ENCODE measurements at regions not wholly inside any gene's neighbourhood (a gene's known extent, or its start where the extent isn't known, plus 50 kb on each side); places are given as distances from the start of the nearest gene placed in this dataset.

DNA sequence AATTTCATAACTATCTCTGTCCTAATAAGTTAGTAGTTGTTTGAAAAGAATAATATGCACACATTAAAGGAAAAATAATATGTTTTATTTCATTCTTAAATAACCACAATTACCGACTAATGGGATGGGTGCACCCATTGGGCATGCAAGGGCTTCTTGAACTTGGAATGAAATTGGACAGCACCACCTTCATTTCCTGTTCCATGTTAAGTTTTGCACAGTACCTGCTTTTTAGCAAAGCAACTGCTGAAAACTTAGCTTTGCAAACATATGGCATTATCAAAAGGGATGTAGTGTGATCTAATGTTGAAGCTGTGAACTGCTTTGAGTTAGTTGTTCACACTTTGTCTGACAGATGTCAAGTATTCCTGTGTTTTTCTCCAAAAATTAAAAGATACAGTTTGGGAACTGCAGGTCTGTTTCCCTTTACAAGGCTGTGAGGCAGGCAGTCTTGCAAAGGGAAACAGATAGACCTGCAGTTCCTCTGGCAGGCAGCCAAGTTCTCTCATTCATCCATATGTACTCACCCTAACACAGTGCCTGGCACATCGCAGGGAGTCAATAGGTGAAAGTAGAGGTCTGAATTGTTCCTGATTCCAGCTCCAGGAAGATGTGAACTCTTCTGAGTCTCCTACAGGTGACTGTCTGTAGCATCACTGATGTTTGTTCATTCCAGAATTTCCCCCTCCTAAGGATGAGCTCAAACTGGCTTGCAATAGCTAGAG lies 64.3 kb upstream of the GOLGA8B start (continued):
- TF ChIP-seq SMAD1 (IDR thresholded peaks at IDR 0.05; ENCODE audit: low read depth, low read length, partially characterized antibody) (peak; percentile 83), RAD21 (CRISPR knock-in tag; conservative IDR thresholded peaks at IDR 0.05 in 1 of 2, IDR thresholded peaks at IDR 0.05 in 1 of 2) (peak in 1 of 2 experiments; percentile 42; a peak in 2 of 4 replicates), SRSF1 (IDR thresholded peaks at IDR 0.05; ENCODE audit: low read depth, low read length) (no peak), RBBP5 (IDR thresholded peaks at IDR 0.05; ENCODE audit: borderline replicate concordance, insufficient read depth, low read length, poor library complexity, severe bottlenecking) (no peak), LCOR (CRISPR knock-in tag; IDR thresholded peaks at IDR 0.05) (no peak), MEF2D (tag; conservative IDR thresholded peaks at IDR 0.05; ENCODE audit: low read depth) (no peak)
- TF ChIP-seq, protein P1, sequence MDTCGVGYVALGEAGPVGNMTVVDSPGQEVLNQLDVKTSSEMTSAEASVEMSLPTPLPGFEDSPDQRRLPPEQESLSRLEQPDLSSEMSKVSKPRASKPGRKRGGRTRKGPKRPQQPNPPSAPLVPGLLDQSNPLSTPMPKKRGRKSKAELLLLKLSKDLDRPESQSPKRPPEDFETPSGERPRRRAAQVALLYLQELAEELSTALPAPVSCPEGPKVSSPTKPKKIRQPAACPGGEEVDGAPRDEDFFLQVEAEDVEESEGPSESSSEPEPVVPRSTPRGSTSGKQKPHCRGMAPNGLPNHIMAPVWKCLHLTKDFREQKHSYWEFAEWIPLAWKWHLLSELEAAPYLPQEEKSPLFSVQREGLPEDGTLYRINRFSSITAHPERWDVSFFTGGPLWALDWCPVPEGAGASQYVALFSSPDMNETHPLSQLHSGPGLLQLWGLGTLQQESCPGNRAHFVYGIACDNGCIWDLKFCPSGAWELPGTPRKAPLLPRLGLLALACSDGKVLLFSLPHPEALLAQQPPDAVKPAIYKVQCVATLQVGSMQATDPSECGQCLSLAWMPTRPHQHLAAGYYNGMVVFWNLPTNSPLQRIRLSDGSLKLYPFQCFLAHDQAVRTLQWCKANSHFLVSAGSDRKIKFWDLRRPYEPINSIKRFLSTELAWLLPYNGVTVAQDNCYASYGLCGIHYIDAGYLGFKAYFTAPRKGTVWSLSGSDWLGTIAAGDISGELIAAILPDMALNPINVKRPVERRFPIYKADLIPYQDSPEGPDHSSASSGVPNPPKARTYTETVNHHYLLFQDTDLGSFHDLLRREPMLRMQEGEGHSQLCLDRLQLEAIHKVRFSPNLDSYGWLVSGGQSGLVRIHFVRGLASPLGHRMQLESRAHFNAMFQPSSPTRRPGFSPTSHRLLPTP (IDR thresholded peaks at IDR 0.05; ENCODE audit: borderline replicate concordance, extremely low read depth, insufficient read length), result no peak
- TF ChIP-seq, protein P2, sequence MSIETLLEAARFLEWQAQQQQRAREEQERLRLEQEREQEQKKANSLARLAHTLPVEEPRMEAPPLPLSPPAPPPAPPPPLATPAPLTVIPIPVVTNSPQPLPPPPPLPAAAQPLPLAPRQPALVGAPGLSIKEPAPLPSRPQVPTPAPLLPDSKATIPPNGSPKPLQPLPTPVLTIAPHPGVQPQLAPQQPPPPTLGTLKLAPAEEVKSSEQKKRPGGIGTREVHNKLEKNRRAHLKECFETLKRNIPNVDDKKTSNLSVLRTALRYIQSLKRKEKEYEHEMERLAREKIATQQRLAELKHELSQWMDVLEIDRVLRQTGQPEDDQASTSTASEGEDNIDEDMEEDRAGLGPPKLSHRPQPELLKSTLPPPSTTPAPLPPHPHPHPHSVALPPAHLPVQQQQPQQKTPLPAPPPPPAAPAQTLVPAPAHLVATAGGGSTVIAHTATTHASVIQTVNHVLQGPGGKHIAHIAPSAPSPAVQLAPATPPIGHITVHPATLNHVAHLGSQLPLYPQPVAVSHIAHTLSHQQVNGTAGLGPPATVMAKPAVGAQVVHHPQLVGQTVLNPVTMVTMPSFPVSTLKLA (conservative IDR thresholded peaks at IDR 0.05), result peak in 1 of 2 experiments; percentile 12; a peak in 2 of 4 replicates
- TF ChIP-seq, protein P3, sequence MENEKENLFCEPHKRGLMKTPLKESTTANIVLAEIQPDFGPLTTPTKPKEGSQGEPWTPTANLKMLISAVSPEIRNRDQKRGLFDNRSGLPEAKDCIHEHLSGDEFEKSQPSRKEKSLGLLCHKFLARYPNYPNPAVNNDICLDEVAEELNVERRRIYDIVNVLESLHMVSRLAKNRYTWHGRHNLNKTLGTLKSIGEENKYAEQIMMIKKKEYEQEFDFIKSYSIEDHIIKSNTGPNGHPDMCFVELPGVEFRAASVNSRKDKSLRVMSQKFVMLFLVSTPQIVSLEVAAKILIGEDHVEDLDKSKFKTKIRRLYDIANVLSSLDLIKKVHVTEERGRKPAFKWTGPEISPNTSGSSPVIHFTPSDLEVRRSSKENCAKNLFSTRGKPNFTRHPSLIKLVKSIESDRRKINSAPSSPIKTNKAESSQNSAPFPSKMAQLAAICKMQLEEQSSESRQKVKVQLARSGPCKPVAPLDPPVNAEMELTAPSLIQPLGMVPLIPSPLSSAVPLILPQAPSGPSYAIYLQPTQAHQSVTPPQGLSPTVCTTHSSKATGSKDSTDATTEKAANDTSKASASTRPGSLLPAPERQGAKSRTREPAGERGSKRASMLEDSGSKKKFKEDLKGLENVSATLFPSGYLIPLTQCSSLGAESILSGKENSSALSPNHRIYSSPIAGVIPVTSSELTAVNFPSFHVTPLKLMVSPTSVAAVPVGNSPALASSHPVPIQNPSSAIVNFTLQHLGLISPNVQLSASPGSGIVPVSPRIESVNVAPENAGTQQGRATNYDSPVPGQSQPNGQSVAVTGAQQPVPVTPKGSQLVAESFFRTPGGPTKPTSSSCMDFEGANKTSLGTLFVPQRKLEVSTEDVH (IDR thresholded peaks at IDR 0.05; ENCODE audit: low read depth, partially characterized antibody), result no peak
